Activated CD4-positive, alpha-beta T cell treated with anti-CD3 and anti-CD28 coated beads, Interleukin-2, amount 10 ng/mL, durations not matched to agents 24 days and 14 days (primary cell): ENCODE measurements at regions not wholly inside any gene's neighbourhood (a gene's known extent, or its start where the extent isn't known, plus 50 kb on each side); places are given as distances from the start of the nearest gene placed in this dataset.

Experiments used
- DNase-seq: peaks from one replicate; pipeline ENCODE4 v3.0.0; 2022
- H3K27ac Mint-ChIP-seq: one replicate; pipeline ENCODE4 v1.8.0; 2022; ENCODE audit warnings: mild to moderate bottlenecking, mixed read lengths
- H3K27me3 Mint-ChIP-seq: one replicate; pipeline ENCODE4 v1.8.0; 2022; ENCODE audit warnings: mixed read lengths
- H3K36me3 Mint-ChIP-seq: one replicate; pipeline ENCODE4 v1.8.0; 2022; ENCODE audit warnings: low read depth, mild to moderate bottlenecking, mixed read lengths
- H3K4me1 Mint-ChIP-seq: one replicate; pipeline ENCODE4 v1.8.0; 2021; ENCODE audit warnings: mixed read lengths
- H3K4me3 Mint-ChIP-seq: one replicate; pipeline ENCODE4 v1.8.0; 2022; ENCODE audit warnings: mild to moderate bottlenecking, moderate library complexity, mixed read lengths
- H3K9me3 Mint-ChIP-seq: one replicate; pipeline ENCODE4 v1.8.0; 2021; ENCODE audit warnings: mixed read lengths
- intact Hi-C: fragments of 100-400 bp; cut with micrococcal nuclease; formaldehyde crosslinking; loops from one replicate; pipeline ENCODE4 v1.15.1; 2023

- H3K27me3 Mint-ChIP-seq: peaks cover 2% of the 10 kb centered on the region
- intact Hi-C loops: no loop called here
- no peaks in the 10 kb centered on the region for H3K9me3 Mint-ChIP-seq
- no peaks in the 10 kb centered on the region for H3K36me3 Mint-ChIP-seq
- H3K27ac Mint-ChIP-seq: no peak overlapping the region
- no peak overlapping the region for H3K4me3 Mint-ChIP-seq
- no peak for DNase-seq
- no peaks in the 10 kb centered on the region for H3K4me1 Mint-ChIP-seq
Measured at GRCh38 chr2:33672389-33672788, 73.3 kb upstream of the FAM98A start.

GRCh38 chr2:33671198-33671597, 72.1 kb upstream of the FAM98A start:
- intact Hi-C loops: no loop called here
- no peak overlapping the region for H3K4me3 Mint-ChIP-seq
- no peak overlapping the region for H3K27ac Mint-ChIP-seq
- DNase-seq: no peak
- H3K27me3 Mint-ChIP-seq: peaks cover 2% of the 10 kb centered on the region
- no peaks in the 10 kb centered on the region for H3K36me3 Mint-ChIP-seq
- H3K4me1 Mint-ChIP-seq: no peaks in the 10 kb centered on the region
- no peaks in the 10 kb centered on the region for H3K9me3 Mint-ChIP-seq

GRCh38 chr2:33670392-33670937, 71.4 kb upstream of the FAM98A start:
- intact Hi-C loops: no loop called here
- Mint-ChIP-seq H3K36me3 (no peaks in the 10 kb centered on the region), H3K27ac (no peak overlapping the region), H3K27me3 (peaks cover 2% of the 10 kb centered on the region), H3K4me3 (no peak overlapping the region), H3K9me3 (no peaks in the 10 kb centered on the region), H3K4me1 (no peaks in the 10 kb centered on the region)
- no peak for DNase-seq

GRCh38 chr2:33666879-33667278, 67.8 kb upstream of the FAM98A start:
- Mint-ChIP-seq H3K27me3 (no peaks in the 10 kb centered on the region), H3K4me3 (no peak overlapping the region), H3K9me3 (no peaks in the 10 kb centered on the region), H3K27ac (no peak overlapping the region), H3K36me3 (no peaks in the 10 kb centered on the region), H3K4me1 (no peaks in the 10 kb centered on the region)
- no peak for DNase-seq
- intact Hi-C loops: no loop called here

- H3K27me3 Mint-ChIP-seq: no peaks in the 10 kb centered on the region
Measured at GRCh38 chr2:33665039-33665438, 65.9 kb upstream of the FAM98A start.

GRCh38 chr2:33660416-33661123, 61.5 kb upstream of the FAM98A start:
- Mint-ChIP-seq H3K27ac (no peak overlapping the region), H3K27me3 (no peaks in the 10 kb centered on the region), H3K4me1 (no peaks in the 10 kb centered on the region), H3K4me3 (no peak overlapping the region), H3K36me3 (no peaks in the 10 kb centered on the region), H3K9me3 (peaks cover 6% of the 10 kb centered on the region)
- DNase-seq: no peak
- intact Hi-C loops: no loop called here

More at GRCh38 chr2:33665039-33665438, 65.9 kb upstream of the FAM98A start:
- Mint-ChIP-seq H3K36me3 (no peaks in the 10 kb centered on the region), H3K27ac (no peak overlapping the region), H3K4me3 (no peak overlapping the region), H3K9me3 (no peaks in the 10 kb centered on the region), H3K4me1 (no peaks in the 10 kb centered on the region)
- DNase-seq: no peak
- intact Hi-C loops: no loop called here

DNA sequence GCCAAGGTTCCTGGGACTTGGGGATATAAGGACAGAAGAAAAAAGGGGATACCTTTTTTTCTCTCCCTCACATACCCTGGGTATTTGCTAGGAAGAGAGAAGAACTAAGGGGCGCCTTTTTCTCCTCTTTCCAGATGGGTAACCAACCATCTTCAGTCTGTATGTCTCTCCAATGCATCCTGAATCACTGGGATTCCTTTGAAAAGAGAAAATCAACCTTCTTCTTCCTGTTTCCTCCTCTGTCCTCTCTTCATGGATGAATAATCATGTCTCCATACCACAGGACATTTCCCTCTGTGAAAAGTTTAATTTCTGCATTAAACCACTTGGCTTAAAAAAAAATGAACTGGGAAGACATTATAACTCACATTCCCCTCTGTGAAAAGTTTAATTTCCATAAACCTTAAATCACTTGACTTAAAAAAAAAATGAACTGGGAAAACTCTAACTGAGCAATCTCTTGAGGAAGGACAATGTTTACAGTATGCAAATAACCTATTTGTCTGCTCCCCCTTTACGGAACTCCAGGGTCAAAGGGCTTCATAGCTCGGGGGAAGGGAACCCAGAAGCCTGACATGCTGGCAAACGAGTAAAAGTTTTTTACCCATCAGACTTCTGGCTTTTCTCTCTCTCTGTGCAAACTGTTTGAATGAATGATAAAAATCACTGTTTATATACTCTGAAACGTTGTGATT, 56.7 kb upstream of the FAM98A start:
- Mint-ChIP-seq H3K4me1 (no peaks in the 10 kb centered on the region), H3K9me3 (peaks cover 6% of the 10 kb centered on the region), H3K27ac (no peak overlapping the region), H3K4me3 (no peak overlapping the region), H3K27me3 (no peaks in the 10 kb centered on the region), H3K36me3 (no peaks in the 10 kb centered on the region)
- no peak for DNase-seq
- intact Hi-C loops: no loop called here

GRCh38 chr2:33652830-33653229, 53.7 kb upstream of the FAM98A start:
- peaks cover 6% of the 10 kb centered on the region for H3K9me3 Mint-ChIP-seq
- H3K27me3 Mint-ChIP-seq: peaks cover 2% of the 10 kb centered on the region
- intact Hi-C loops: no loop called here
- no peaks in the 10 kb centered on the region for H3K36me3 Mint-ChIP-seq
- H3K4me1 Mint-ChIP-seq: no peaks in the 10 kb centered on the region
- H3K4me3 Mint-ChIP-seq: no peak overlapping the region
- DNase-seq: no peak
- no peak overlapping the region for H3K27ac Mint-ChIP-seq

DNA sequence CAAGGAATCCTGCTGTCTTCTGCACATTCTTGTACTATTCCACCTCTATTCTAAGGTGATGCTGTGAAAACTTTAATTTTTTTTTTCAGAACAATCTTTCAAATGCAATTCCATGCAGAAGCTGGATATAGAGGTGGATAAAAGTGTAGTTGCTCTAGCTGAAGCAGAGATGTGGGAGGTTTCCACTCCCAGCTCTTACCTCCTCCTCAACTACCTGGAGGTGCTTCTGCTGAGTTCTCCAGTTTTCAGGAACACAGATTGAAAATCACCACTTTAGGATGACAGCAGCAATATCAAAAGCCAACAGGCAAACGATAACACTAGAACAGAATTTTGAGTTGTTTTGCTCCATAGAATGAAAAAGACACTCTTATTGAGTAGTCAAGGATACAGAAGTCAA, 51.1 kb upstream of the FAM98A start:
- Mint-ChIP-seq H3K4me3 (no peak overlapping the region), H3K27ac (no peak overlapping the region), H3K27me3 (peaks cover 2% of the 10 kb centered on the region), H3K4me1 (no peaks in the 10 kb centered on the region), H3K36me3 (no peaks in the 10 kb centered on the region), H3K9me3 (no peaks in the 10 kb centered on the region)
- DNase-seq: no peak
- intact Hi-C loops: no loop called here
